Liver (tissue), 8 donors: ENCODE measurements at regions not wholly inside any gene's neighbourhood (a gene's known extent, or its start where the extent isn't known, plus 50 kb on each side); places are given as distances from the start of the nearest gene placed in this dataset.

Source experiments
- DNase-seq: peaks from one replicate; pipeline ENCODE4 v3.0.0-alpha.2; 2017; ENCODE audit warnings: low spot score
- H3K27ac ChIP-seq, 2 donors: one replicate each; pipeline ENCODE4 v1.7.0; 2013; ENCODE audit warnings: inconsistent platforms in 2 of 2, low read length in 2 of 2, control low read depth in 1 of 2, low read depth in 1 of 2, mild to moderate bottlenecking in 1 of 2
- H3K27me3 ChIP-seq, 4 donors: one replicate each; pipeline versions ENCODE4 v1.6.1 to v1.7.0; 2013; ENCODE audit warnings: low read length in 3 of 4, inconsistent platforms in 1 of 4, mild to moderate bottlenecking in 1 of 4, moderate library complexity in 1 of 4; ENCODE audit not compliant: control insufficient read depth in 4 of 4, insufficient read depth in 4 of 4
- H3K36me3 ChIP-seq, 4 donors: one replicate each; pipeline versions ENCODE4 v1.6.1 to v1.7.0; 2013; ENCODE audit warnings: low read length in 3 of 4, mild to moderate bottlenecking in 3 of 4, low read depth in 1 of 4, moderate library complexity in 1 of 4; ENCODE audit not compliant: control insufficient read depth in 4 of 4, insufficient read depth in 3 of 4
- H3K4me1 ChIP-seq, 4 donors: one replicate each; pipeline versions ENCODE4 v1.6.1 to v1.7.0; 2013; ENCODE audit warnings: low read length in 3 of 4, mild to moderate bottlenecking in 3 of 4, moderate library complexity in 1 of 4; ENCODE audit not compliant: control insufficient read depth in 4 of 4, insufficient read depth in 4 of 4
- H3K4me3 ChIP-seq, 3 donors: one replicate each; pipeline versions ENCODE4 v1.6.1 to v1.7.0; 2013; ENCODE audit warnings: low read length in 3 of 3, control low read depth in 1 of 3, low read depth in 1 of 3, mild to moderate bottlenecking in 1 of 3
- H3K9ac ChIP-seq, 2 donors: one replicate each; pipeline ENCODE4 v1.7.0; 2013; ENCODE audit warnings: low read length in 2 of 2, mild to moderate bottlenecking in 2 of 2, moderate library complexity in 2 of 2, control low read depth in 1 of 2, low read depth in 1 of 2
- H3K9me3 ChIP-seq, 4 donors: one replicate each; pipeline versions ENCODE4 v1.6.1 to v1.7.0; 2013; ENCODE audit warnings: low read length in 3 of 4; ENCODE audit not compliant: control insufficient read depth in 4 of 4
- ATF3 ChIP-seq: IDR thresholded peaks from 2 replicates; pipeline ENCODE4 v1.6.1; 2016; ENCODE audit warnings: antibody characterized with exemption
- CTCF ChIP-seq: fragments of 150-350 bp; IDR thresholded peaks from 2 replicates; pipeline ENCODE4 v1.5.1; 2017; ENCODE audit warnings: improper control_type of control experiment, low read depth, low read length; ENCODE audit not compliant: missing input control
- EGR1 ChIP-seq, 2 donors: IDR thresholded peaks; 2 replicates each; pipeline ENCODE4 v1.6.1; 2016 to 2018; ENCODE audit warnings: antibody characterized with exemption in 2 of 2, low read depth in 2 of 2
- FOXA1 ChIP-seq: IDR thresholded peaks from 2 replicates; pipeline ENCODE4 v1.6.1; 2016; ENCODE audit warnings: antibody characterized with exemption
- FOXA2 ChIP-seq: IDR thresholded peaks from 2 replicates; pipeline ENCODE4 v1.6.1; 2016; ENCODE audit warnings: antibody characterized with exemption
- GABPA ChIP-seq, 2 donors: IDR thresholded peaks in 1 of 2; conservative IDR thresholded peaks in 1 of 2; 2 replicates each; pipeline ENCODE4 v1.6.1; 2016; ENCODE audit warnings: antibody characterized with exemption in 2 of 2, mild to moderate bottlenecking in 1 of 2, moderate library complexity in 1 of 2
- HNF4A ChIP-seq, 2 donors: conservative IDR thresholded peaks; 2 replicates each; pipeline ENCODE4 v1.6.1; 2016; ENCODE audit warnings: antibody characterized with exemption in 2 of 2, mild to moderate bottlenecking in 2 of 2
- HNF4G ChIP-seq: IDR thresholded peaks from 2 replicates; pipeline ENCODE4 v1.6.1; 2016; ENCODE audit warnings: antibody characterized with exemption
- JUND ChIP-seq, 2 donors: IDR thresholded peaks; 2 replicates each; pipeline ENCODE4 v1.6.1; 2016; ENCODE audit warnings: antibody characterized with exemption in 2 of 2
- MAX ChIP-seq: IDR thresholded peaks from 2 replicates; pipeline ENCODE4 v1.6.1; 2016; ENCODE audit warnings: antibody characterized with exemption
- RAD21 ChIP-seq, 2 donors: IDR thresholded peaks; 2 replicates each; pipeline ENCODE4 v1.6.1; 2016; ENCODE audit warnings: antibody characterized with exemption in 2 of 2, mild to moderate bottlenecking in 2 of 2
- RXRA ChIP-seq, 2 donors: IDR thresholded peaks; 2 replicates each; pipeline ENCODE4 v1.6.1; 2017 to 2018; ENCODE audit warnings: antibody characterized with exemption in 2 of 2, mild to moderate bottlenecking in 1 of 2
- SP1 ChIP-seq: IDR thresholded peaks from 2 replicates; pipeline ENCODE4 v1.6.1; 2018; ENCODE audit warnings: antibody characterized with exemption, mild to moderate bottlenecking
- TAF1 ChIP-seq: conservative IDR thresholded peaks from 2 replicates; pipeline ENCODE4 v1.6.1; 2016; ENCODE audit warnings: antibody characterized with exemption, mild to moderate bottlenecking
- YY1 ChIP-seq: IDR thresholded peaks from 2 replicates; pipeline ENCODE4 v1.6.1; 2016; ENCODE audit warnings: antibody characterized with exemption, mild to moderate bottlenecking
- WGBS: extraction: QIAGEN DNeasy Blood & Tissue Kit; methylation state at CpG from one replicate; pipeline ENCODE4 v1.1.7; 2013; 5-methylcytosine and 5-hydroxymethylcytosine counted together
- TF ChIP-seq, protein P1 (sequence below): IDR thresholded peaks from 2 replicates; pipeline ENCODE4 v1.6.1; 2016; ENCODE audit warnings: antibody characterized with exemption, mild to moderate bottlenecking
- TF ChIP-seq, protein P2 (sequence below): IDR thresholded peaks from 2 replicates; pipeline ENCODE4 v1.6.1; 2016; ENCODE audit warnings: antibody characterized with exemption
- donor health status: healthy.
- donor health status: healthy.
- donor health status: healthy.
- donor health status: healthy.
- donor health status: healthy.

DNA sequence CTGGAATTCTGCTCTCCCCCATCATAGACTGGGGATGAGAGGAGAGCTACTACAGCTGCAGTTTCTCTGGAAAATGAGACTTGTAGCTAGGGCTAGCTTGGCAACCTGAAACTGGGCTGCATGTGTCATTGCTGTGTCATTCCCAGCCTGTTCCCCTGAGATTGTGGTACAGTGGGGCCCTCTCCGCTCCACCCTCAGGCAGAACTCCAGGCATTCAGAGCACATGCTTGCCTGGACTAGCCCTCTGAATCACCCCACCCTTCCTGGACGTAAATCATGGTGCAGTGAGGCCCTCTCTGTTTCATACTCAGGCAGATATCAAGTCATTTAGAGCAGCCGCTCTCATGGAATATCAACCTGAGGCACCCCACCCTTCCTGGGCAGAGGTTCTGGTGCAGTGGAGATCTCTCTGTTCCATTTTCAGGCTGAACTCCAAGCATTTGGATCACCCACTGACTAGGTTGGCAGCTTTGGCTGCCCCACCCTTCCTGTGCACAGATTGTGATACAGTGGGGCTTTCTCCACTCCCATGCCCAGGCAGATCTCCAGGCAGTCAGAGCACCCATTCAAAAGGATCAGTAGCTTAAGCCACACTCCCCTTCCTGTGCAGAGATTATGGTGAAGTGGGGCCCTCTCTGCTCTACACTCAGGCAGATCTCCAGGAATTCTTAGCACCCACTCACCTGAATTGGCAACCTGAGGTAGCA lies 274.4 kb downstream of the C11orf87 start:
- 78% methylated on average over 3 of the region's 3 CpGs for WGBS
- no peak overlapping the region for H3K9ac ChIP-seq
- no peaks in the 10 kb centered on the region for H3K4me1 ChIP-seq
- TF ChIP-seq CTCF: no peak
- TF ChIP-seq TAF1: no peak
- TF ChIP-seq FOXA2: no peak
- TF ChIP-seq YY1: no peak
- TF ChIP-seq, protein P1, sequence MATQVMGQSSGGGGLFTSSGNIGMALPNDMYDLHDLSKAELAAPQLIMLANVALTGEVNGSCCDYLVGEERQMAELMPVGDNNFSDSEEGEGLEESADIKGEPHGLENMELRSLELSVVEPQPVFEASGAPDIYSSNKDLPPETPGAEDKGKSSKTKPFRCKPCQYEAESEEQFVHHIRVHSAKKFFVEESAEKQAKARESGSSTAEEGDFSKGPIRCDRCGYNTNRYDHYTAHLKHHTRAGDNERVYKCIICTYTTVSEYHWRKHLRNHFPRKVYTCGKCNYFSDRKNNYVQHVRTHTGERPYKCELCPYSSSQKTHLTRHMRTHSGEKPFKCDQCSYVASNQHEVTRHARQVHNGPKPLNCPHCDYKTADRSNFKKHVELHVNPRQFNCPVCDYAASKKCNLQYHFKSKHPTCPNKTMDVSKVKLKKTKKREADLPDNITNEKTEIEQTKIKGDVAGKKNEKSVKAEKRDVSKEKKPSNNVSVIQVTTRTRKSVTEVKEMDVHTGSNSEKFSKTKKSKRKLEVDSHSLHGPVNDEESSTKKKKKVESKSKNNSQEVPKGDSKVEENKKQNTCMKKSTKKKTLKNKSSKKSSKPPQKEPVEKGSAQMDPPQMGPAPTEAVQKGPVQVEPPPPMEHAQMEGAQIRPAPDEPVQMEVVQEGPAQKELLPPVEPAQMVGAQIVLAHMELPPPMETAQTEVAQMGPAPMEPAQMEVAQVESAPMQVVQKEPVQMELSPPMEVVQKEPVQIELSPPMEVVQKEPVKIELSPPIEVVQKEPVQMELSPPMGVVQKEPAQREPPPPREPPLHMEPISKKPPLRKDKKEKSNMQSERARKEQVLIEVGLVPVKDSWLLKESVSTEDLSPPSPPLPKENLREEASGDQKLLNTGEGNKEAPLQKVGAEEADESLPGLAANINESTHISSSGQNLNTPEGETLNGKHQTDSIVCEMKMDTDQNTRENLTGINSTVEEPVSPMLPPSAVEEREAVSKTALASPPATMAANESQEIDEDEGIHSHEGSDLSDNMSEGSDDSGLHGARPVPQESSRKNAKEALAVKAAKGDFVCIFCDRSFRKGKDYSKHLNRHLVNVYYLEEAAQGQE: no peak
- TF ChIP-seq, protein P2, sequence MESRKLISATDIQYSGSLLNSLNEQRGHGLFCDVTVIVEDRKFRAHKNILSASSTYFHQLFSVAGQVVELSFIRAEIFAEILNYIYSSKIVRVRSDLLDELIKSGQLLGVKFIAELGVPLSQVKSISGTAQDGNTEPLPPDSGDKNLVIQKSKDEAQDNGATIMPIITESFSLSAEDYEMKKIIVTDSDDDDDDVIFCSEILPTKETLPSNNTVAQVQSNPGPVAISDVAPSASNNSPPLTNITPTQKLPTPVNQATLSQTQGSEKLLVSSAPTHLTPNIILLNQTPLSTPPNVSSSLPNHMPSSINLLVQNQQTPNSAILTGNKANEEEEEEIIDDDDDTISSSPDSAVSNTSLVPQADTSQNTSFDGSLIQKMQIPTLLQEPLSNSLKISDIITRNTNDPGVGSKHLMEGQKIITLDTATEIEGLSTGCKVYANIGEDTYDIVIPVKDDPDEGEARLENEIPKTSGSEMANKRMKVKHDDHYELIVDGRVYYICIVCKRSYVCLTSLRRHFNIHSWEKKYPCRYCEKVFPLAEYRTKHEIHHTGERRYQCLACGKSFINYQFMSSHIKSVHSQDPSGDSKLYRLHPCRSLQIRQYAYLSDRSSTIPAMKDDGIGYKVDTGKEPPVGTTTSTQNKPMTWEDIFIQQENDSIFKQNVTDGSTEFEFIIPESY: no peak
- no peak for TF ChIP-seq MAX
- no peak for TF ChIP-seq HNF4G
- TF ChIP-seq JUND (IDR thresholded peaks at IDR 0.05): no peak
- no peak for TF ChIP-seq RXRA (IDR thresholded peaks at IDR 0.05)
- no peak for TF ChIP-seq EGR1 (IDR thresholded peaks at IDR 0.05; ENCODE audit: low read depth in 2 of 2)
- TF ChIP-seq RAD21 (IDR thresholded peaks at IDR 0.05): no peak
- no peak for TF ChIP-seq ATF3
- TF ChIP-seq SP1: no peak
- no peak for TF ChIP-seq FOXA1
- TF ChIP-seq GABPA (IDR thresholded peaks at IDR 0.05 in 1 of 2, conservative IDR thresholded peaks at IDR 0.05 in 1 of 2): no peak
- no peak for TF ChIP-seq HNF4A (conservative IDR thresholded peaks at IDR 0.05)
- no peaks in the 10 kb centered on the region for H3K27me3 ChIP-seq
- H3K27ac ChIP-seq: no peak overlapping the region
- H3K36me3 ChIP-seq: no peaks in the 10 kb centered on the region
- peaks cover 0 to 3% (median 0%) of the 10 kb centered on the region in 4 donors for H3K9me3 ChIP-seq
- DNase-seq: no peak
- no peak overlapping the region for H3K4me3 ChIP-seq
